ENCODE measurements at regions not wholly inside any gene's neighbourhood (a gene's known extent, or its start where the extent isn't known, plus 50 kb on each side); places are given as distances from the start of the nearest gene placed in this dataset.
"Not testable (repeated sequence)": the region's sequence is repeated elsewhere in the genome, so short reads cannot be mapped to it uniquely, and the experiment has no call there.

DNA sequence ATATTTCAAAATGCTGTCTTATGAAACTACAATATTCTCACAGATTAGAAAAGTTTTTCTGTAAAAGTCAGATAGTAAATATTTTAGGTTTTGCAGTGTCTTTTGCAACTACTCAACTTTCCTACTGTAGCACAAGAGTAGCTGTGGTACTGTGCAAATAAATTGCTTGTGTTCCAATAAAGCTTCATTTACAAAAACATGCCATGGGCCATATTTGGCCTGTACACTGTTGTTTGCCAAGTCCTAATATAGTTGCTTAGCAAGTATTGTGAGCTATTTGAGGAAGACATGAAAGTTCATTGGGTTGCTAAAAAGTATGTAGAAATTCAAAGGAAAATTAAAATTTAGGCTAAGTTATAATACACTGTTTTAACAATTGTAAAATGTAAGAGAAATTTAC is 80.0 kb downstream of the TFPI2 start:
- TF ChIP-seq, protein P1, sequence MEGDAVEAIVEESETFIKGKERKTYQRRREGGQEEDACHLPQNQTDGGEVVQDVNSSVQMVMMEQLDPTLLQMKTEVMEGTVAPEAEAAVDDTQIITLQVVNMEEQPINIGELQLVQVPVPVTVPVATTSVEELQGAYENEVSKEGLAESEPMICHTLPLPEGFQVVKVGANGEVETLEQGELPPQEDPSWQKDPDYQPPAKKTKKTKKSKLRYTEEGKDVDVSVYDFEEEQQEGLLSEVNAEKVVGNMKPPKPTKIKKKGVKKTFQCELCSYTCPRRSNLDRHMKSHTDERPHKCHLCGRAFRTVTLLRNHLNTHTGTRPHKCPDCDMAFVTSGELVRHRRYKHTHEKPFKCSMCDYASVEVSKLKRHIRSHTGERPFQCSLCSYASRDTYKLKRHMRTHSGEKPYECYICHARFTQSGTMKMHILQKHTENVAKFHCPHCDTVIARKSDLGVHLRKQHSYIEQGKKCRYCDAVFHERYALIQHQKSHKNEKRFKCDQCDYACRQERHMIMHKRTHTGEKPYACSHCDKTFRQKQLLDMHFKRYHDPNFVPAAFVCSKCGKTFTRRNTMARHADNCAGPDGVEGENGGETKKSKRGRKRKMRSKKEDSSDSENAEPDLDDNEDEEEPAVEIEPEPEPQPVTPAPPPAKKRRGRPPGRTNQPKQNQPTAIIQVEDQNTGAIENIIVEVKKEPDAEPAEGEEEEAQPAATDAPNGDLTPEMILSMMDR (IDR thresholded peaks at IDR 0.05) = no peak
- TF ChIP-seq POLR2A (IDR thresholded peaks at IDR 0.05) = no peak
- Histone ChIP-seq H3K27ac (no peak overlapping the region), H3K9me3 (no peaks in the 10 kb centered on the region), H3K36me3 (no peaks in the 10 kb centered on the region), H3K4me1 (no peaks in the 10 kb centered on the region), H3K27me3 (no peaks in the 10 kb centered on the region), H3K4me3 (no peak overlapping the region)
- DNase-seq = no peak
- intact Hi-C loops (cut with DNase I; ENCODE audit: low total_unique reads) = no loop called here

- intact Hi-C loops (cut with DNase I; ENCODE audit: low total_unique reads) = no loop called here
- no peak for TF ChIP-seq POLR2A (IDR thresholded peaks at IDR 0.05)
- TF ChIP-seq, protein P1 (IDR thresholded peaks at IDR 0.05) = no peak
- no peaks in the 10 kb centered on the region for H3K27me3 ChIP-seq
- no peaks in the 10 kb centered on the region for H3K9me3 ChIP-seq
- H3K4me3 ChIP-seq = no peak overlapping the region
- DNase-seq = no peak
- H3K27ac ChIP-seq = no peak overlapping the region
- no peaks in the 10 kb centered on the region for H3K36me3 ChIP-seq
- H3K4me1 ChIP-seq = no peaks in the 10 kb centered on the region
Observed at GRCh38 chr7:93804726-93805125, 85.8 kb downstream of the TFPI2 start.

DNA sequence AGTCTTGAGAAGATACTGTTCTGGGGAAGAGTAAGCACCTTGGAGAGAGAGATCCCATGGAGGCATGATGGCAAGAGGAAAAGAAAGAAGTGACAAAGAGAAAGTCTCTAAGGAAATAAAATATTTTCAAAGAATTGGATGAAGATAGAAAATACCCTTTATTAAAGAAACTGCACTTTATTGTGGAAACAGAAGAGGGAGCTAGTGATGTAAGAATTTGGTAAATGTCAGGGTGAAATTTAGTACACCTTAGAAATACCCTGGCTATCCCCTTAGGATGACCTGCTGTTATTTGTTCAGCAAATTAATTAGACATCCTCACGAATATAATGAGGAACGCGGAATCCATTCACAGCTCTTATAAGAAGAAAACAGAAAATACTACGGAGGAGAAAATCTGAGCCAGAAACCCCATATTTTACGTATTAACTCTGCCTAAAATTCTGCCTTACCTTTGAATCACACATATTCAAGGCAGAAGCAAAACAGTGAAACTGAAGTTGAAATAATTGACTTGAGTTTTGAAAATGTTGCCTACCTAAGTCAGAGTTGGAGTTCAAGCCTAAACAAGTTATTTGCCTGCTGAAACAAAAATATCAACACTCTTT is 90.7 kb downstream of the TFPI2 start:
- H3K9me3 ChIP-seq = no peaks in the 10 kb centered on the region
- no peaks in the 10 kb centered on the region for H3K27me3 ChIP-seq
- no peak overlapping the region for H3K4me3 ChIP-seq
- no peak for TF ChIP-seq POLR2A (IDR thresholded peaks at IDR 0.05)
- TF ChIP-seq, protein P1 (IDR thresholded peaks at IDR 0.05) = peak in 2 of 4 experiments; percentile 4 to 13
- intact Hi-C loops (cut with DNase I; ENCODE audit: low total_unique reads) = no loop called here
- H3K4me1 ChIP-seq = no peaks in the 10 kb centered on the region
- H3K27ac ChIP-seq = no peak overlapping the region
- DNase-seq = no peak
- H3K36me3 ChIP-seq = no peaks in the 10 kb centered on the region

DNA sequence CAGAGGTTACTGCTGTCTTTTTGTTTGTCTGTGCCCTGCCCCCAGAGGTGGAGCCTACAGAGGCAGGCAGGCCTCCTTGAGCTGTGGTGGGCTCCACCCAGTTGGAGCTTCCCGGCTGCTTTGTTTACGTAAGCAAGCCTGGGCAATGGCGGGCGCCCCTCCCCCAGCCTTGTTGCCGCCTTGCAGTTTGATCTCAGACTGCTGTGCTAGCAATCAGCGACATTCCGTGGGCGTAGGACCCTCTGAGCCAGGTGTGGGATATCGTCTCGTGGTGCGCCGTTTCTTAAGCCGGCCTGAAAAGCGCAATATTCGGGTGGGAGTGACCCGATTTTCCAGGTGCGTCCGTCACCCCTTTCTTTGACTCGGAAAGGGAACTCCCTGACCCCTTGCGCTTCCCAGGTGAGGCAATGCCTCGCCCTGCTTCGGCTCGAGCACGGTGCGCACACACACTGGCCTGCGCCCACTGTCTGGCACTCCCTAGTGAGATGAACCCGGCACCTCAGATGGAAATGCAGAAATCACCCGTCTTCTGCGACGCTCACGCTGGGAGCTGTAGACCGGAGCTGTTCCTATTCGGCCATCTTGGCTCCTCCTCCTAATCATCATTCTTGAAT is 97.4 kb downstream of the TFPI2 start:
- intact Hi-C loops (cut with DNase I; ENCODE audit: low total_unique reads); H3K9me3 ChIP-seq; DNase-seq; H3K36me3 ChIP-seq; H3K27ac ChIP-seq; H3K4me1 ChIP-seq; H3K27me3 ChIP-seq; H3K4me3 ChIP-seq: not testable (repeated sequence)

GRCh38 chr7:93779115-93779514 is 111.4 kb downstream of the TFPI2 start:
- Histone ChIP-seq H3K4me3 (no peak overlapping the region), H3K27ac (no peak overlapping the region), H3K27me3 (no peaks in the 10 kb centered on the region), H3K9me3 (no peaks in the 10 kb centered on the region), H3K4me1 (no peaks in the 10 kb centered on the region), H3K36me3 (no peaks in the 10 kb centered on the region)
- TF ChIP-seq, protein P1 (IDR thresholded peaks at IDR 0.05) = no peak
- no peak for TF ChIP-seq POLR2A (IDR thresholded peaks at IDR 0.05)
- intact Hi-C loops (cut with DNase I; ENCODE audit: low total_unique reads) = no loop called here
- no peak for DNase-seq

All from uterus (tissue), 3 donors.